ENCODE measurements at regions not wholly inside any gene's neighbourhood (a gene's known extent, or its start where the extent isn't known, plus 50 kb on each side); places are given as distances from the start of the nearest gene placed in this dataset.

- Mint-ChIP-seq H3K27me3 (peaks cover 14% of the 10 kb centered on the region), H3K36me3 (ENCODE audit: low read depth) (no peaks in the 10 kb centered on the region), H3K4me3 (peak overlapping the region; percentile 36), H3K9me3 (no peaks in the 10 kb centered on the region), H3K27ac (peak overlapping the region; percentile 65), H3K4me1 (peaks cover 93% of the 10 kb centered on the region)
- DNase-seq: no peak
- CTCF ChIA-PET: interaction anchor here (1.6 to 8.7 kb wide), 5 partner anchors 11 to 76 kb away, joined by 4 to 132 read pairs (median 9); no protein-coding TSS in a partner anchor
- POLR2A ChIA-PET: interaction anchor here (1.2 to 13.2 kb wide), 9 partner anchors 14 to 115 kb away, joined by 3 to 324 read pairs (median 36); partner anchors contain the start of gene BACH2
Measured at GRCh38 chr6:90399970-90400369, 103.3 kb upstream of the BACH2 start.

- H3K36me3 Mint-ChIP-seq (ENCODE audit: low read depth): no peaks in the 10 kb centered on the region
- H3K4me3 Mint-ChIP-seq: peak overlapping the region; percentile 52
- peaks cover 14% of the 10 kb centered on the region for H3K27me3 Mint-ChIP-seq
- CTCF ChIA-PET: interaction anchor here (0.7 to 8.7 kb wide), 15 partner anchors 9 to 457 kb away, joined by 3 to 132 read pairs (median 6); no protein-coding TSS in a partner anchor
- POLR2A ChIA-PET: interaction anchor here (0.8 to 13.2 kb wide), 16 partner anchors 8 to 569 kb away, joined by 3 to 324 read pairs (median 5); partner anchors contain the start of genes BACH2 and CASP8AP2
- peak overlapping the region; percentile 76 for H3K27ac Mint-ChIP-seq
- H3K9me3 Mint-ChIP-seq: no peaks in the 10 kb centered on the region
- peaks cover 92% of the 10 kb centered on the region for H3K4me1 Mint-ChIP-seq
- DNase-seq: peak; percentile 88
Measured at GRCh38 chr6:90397929-90398674, 101.5 kb upstream of the BACH2 start.

GRCh38 chr6:90397047-90397446 lies 100.4 kb upstream of the BACH2 start:
- Mint-ChIP-seq H3K4me3 (no peak overlapping the region), H3K27me3 (peaks cover 14% of the 10 kb centered on the region), H3K4me1 (peaks cover 86% of the 10 kb centered on the region), H3K9me3 (no peaks in the 10 kb centered on the region), H3K27ac (no peak overlapping the region), H3K36me3 (ENCODE audit: low read depth) (no peaks in the 10 kb centered on the region)
- no peak for DNase-seq
- POLR2A ChIA-PET: interaction anchor here (1.0 to 13.2 kb wide), 10 partner anchors 9 to 112 kb away, joined by 3 to 324 read pairs (median 28); partner anchors contain the start of gene BACH2
- CTCF ChIA-PET: interaction anchor here (1.3 to 8.7 kb wide), 6 partner anchors 16 to 456 kb away, joined by 5 to 132 read pairs (median 10); no protein-coding TSS in a partner anchor

- POLR2A ChIA-PET: interaction anchor here (0.6 to 2.8 kb wide), 20 partner anchors 9 to 453 kb away, joined by 3 to 42 read pairs (median 5); partner anchors contain the start of gene BACH2
- Mint-ChIP-seq H3K27ac (peak overlapping the region; percentile 60), H3K9me3 (no peaks in the 10 kb centered on the region)
Measured at GRCh38 chr6:90393232-90393884, 96.7 kb upstream of the BACH2 start.

GRCh38 chr6:90390379-90390778 lies 93.7 kb upstream of the BACH2 start:
- peaks cover 38% of the 10 kb centered on the region for H3K4me1 Mint-ChIP-seq
- no peak for DNase-seq
- ChIA-PET CTCF (interaction anchor here (0.8 to 2.8 kb wide), 4 partner anchors 8 to 450 kb away, joined by 3 to 10 read pairs (median 6); no protein-coding TSS in a partner anchor), POLR2A (no interaction called here)
- H3K9me3 Mint-ChIP-seq: no peaks in the 10 kb centered on the region
- no peak overlapping the region for H3K27ac Mint-ChIP-seq
- H3K36me3 Mint-ChIP-seq (ENCODE audit: low read depth): no peaks in the 10 kb centered on the region
- H3K4me3 Mint-ChIP-seq: no peak overlapping the region
- peaks cover 13% of the 10 kb centered on the region for H3K27me3 Mint-ChIP-seq

More at GRCh38 chr6:90393232-90393884, 96.7 kb upstream of the BACH2 start:
- no peak overlapping the region for H3K4me3 Mint-ChIP-seq
- H3K36me3 Mint-ChIP-seq (ENCODE audit: low read depth): no peaks in the 10 kb centered on the region
- peaks cover 8% of the 10 kb centered on the region for H3K27me3 Mint-ChIP-seq
- CTCF ChIA-PET: interaction anchor here (0.7 to 3.0 kb wide), 36 partner anchors 9 to 453 kb away, joined by 3 to 73 read pairs (median 5); partner anchors contain the start of gene BACH2
- DNase-seq: peak; percentile 80
- H3K4me1 Mint-ChIP-seq: peaks cover 60% of the 10 kb centered on the region

GRCh38 chr6:90388395-90388794 lies 91.8 kb upstream of the BACH2 start:
- H3K4me3 Mint-ChIP-seq: no peak overlapping the region
- H3K27ac Mint-ChIP-seq: no peak overlapping the region

GRCh38 chr6:90387826-90388225 lies 91.2 kb upstream of the BACH2 start:
- no peaks in the 10 kb centered on the region for H3K36me3 Mint-ChIP-seq (ENCODE audit: low read depth)
- H3K4me1 Mint-ChIP-seq: peaks cover 31% of the 10 kb centered on the region
- H3K9me3 Mint-ChIP-seq: no peaks in the 10 kb centered on the region
- no peak overlapping the region for H3K4me3 Mint-ChIP-seq
- ChIA-PET CTCF (interaction anchor here (0.7 to 2.8 kb wide), 5 partner anchors 11 to 447 kb away, joined by 3 to 10 read pairs (median 4); no protein-coding TSS in a partner anchor), POLR2A (interaction anchor here (1.2 to 1.6 kb wide), 5 partner anchors 9 to 94 kb away, joined by 3 to 4 read pairs (median 3); no protein-coding TSS in a partner anchor)
- H3K27ac Mint-ChIP-seq: no peak overlapping the region
- H3K27me3 Mint-ChIP-seq: peaks cover 17% of the 10 kb centered on the region
- no peak for DNase-seq

More at GRCh38 chr6:90388395-90388794, 91.8 kb upstream of the BACH2 start:
- H3K27me3 Mint-ChIP-seq: peaks cover 17% of the 10 kb centered on the region
- no peak for DNase-seq
- ChIA-PET POLR2A (interaction anchor here (0.8 to 1.6 kb wide), 6 partner anchors 9 to 94 kb away, joined by 3 to 4 read pairs (median 3); no protein-coding TSS in a partner anchor), CTCF (interaction anchor here (0.8 to 2.8 kb wide), 4 partner anchors 10 to 448 kb away, joined by 3 to 10 read pairs (median 6); no protein-coding TSS in a partner anchor)
- H3K9me3 Mint-ChIP-seq: no peaks in the 10 kb centered on the region
- H3K4me1 Mint-ChIP-seq: peaks cover 31% of the 10 kb centered on the region
- no peaks in the 10 kb centered on the region for H3K36me3 Mint-ChIP-seq (ENCODE audit: low read depth)

- Mint-ChIP-seq H3K36me3 (ENCODE audit: low read depth) (no peaks in the 10 kb centered on the region), H3K4me3 (no peak overlapping the region), H3K27me3 (peaks cover 17% of the 10 kb centered on the region), H3K9me3 (no peaks in the 10 kb centered on the region), H3K27ac (no peak overlapping the region), H3K4me1 (peaks cover 34% of the 10 kb centered on the region)
- ChIA-PET POLR2A (interaction anchor here (1.2 to 1.6 kb wide), 6 partner anchors 8 to 93 kb away, joined by 3 to 4 read pairs (median 3); no protein-coding TSS in a partner anchor), CTCF (interaction anchor here (0.7 kb wide), 1 partner anchor 19 kb away, joined by 3 read pairs; no protein-coding TSS in a partner anchor)
- DNase-seq: no peak
Measured at GRCh38 chr6:90387383-90387775, 90.7 kb upstream of the BACH2 start.

GRCh38 chr6:90386399-90387382 lies 90.0 kb upstream of the BACH2 start:
- DNase-seq: no peak
- H3K27ac Mint-ChIP-seq: no peak overlapping the region
- H3K9me3 Mint-ChIP-seq: no peaks in the 10 kb centered on the region
- CTCF ChIA-PET: no interaction called here
- H3K36me3 Mint-ChIP-seq (ENCODE audit: low read depth): no peaks in the 10 kb centered on the region
- H3K4me1 Mint-ChIP-seq: peaks cover 35% of the 10 kb centered on the region
- H3K4me3 Mint-ChIP-seq: no peak overlapping the region
- H3K27me3 Mint-ChIP-seq: peaks cover 24% of the 10 kb centered on the region
- POLR2A ChIA-PET: interaction anchor here (1.3 to 1.6 kb wide), 4 partner anchors 8 to 93 kb away, joined by 3 to 4 read pairs (median 4); no protein-coding TSS in a partner anchor

- Mint-ChIP-seq H3K27me3 (peaks cover 26% of the 10 kb centered on the region), H3K9me3 (no peaks in the 10 kb centered on the region), H3K4me3 (no peak overlapping the region), H3K36me3 (ENCODE audit: low read depth) (no peaks in the 10 kb centered on the region), H3K27ac (no peak overlapping the region), H3K4me1 (peaks cover 35% of the 10 kb centered on the region)
- DNase-seq: no peak
- ChIA-PET CTCF (no interaction called here), POLR2A (interaction anchor here (1.4 kb wide), 1 partner anchor 88 kb away, joined by 4 read pairs; no protein-coding TSS in a partner anchor)
Measured at GRCh38 chr6:90385759-90386313, 89.2 kb upstream of the BACH2 start.

- POLR2A ChIA-PET: no interaction called here
Measured at GRCh38 chr6:90384720-90385119, 88.1 kb upstream of the BACH2 start.

More at GRCh38 chr6:90384720-90385119, 88.1 kb upstream of the BACH2 start:
- H3K4me3 Mint-ChIP-seq: no peak overlapping the region
- H3K4me1 Mint-ChIP-seq: peaks cover 35% of the 10 kb centered on the region
- DNase-seq: no peak
- H3K36me3 Mint-ChIP-seq (ENCODE audit: low read depth): no peaks in the 10 kb centered on the region
- no peak overlapping the region for H3K27ac Mint-ChIP-seq
- CTCF ChIA-PET: interaction anchor here (1.2 kb wide), 1 partner anchor 9 kb away, joined by 6 read pairs; no protein-coding TSS in a partner anchor
- peaks cover 26% of the 10 kb centered on the region for H3K27me3 Mint-ChIP-seq
- H3K9me3 Mint-ChIP-seq: no peaks in the 10 kb centered on the region

Data from activated CD4-positive, alpha-beta memory T cell treated with anti-CD3 and anti-CD28 coated beads, Interleukin-2, amount 10 ng/mL, durations not matched to agents 7 days and 5 days (primary cell).